NB4 (cell line): ENCODE measurements at regions not wholly inside any gene's neighbourhood (a gene's known extent, or its start where the extent isn't known, plus 50 kb on each side); places are given as distances from the start of the nearest gene placed in this dataset.

Source experiments
- DNase-seq: peaks from one replicate; pipeline ENCODE4 v3.0.0; 2010; ENCODE audit warnings: low read depth
- H3K4me3 ChIP-seq: one replicate; pipeline ENCODE4 v1.5.1; 2011; ENCODE audit warnings: mild to moderate bottlenecking, low read depth, low read length, moderate library complexity
- CTCF ChIP-seq: IDR thresholded peaks from one replicate; pipeline ENCODE4 v1.5.1; 2012; ENCODE audit warnings: low read depth, low read length
- MAX ChIP-seq: IDR thresholded peaks from 2 replicates; pipeline ENCODE4 v1.6.1; 2011; ENCODE audit warnings: low read depth, low read length
- MYC ChIP-seq: IDR thresholded peaks from 2 replicates; pipeline ENCODE4 v1.6.1; 2011; ENCODE audit warnings: low read depth, low read length
- POLR2A ChIP-seq: IDR thresholded peaks from 2 replicates; pipeline ENCODE4 v1.6.1; 2011; ENCODE audit warnings: mild to moderate bottlenecking; ENCODE audit not compliant: insufficient read length; ENCODE audit errors: extremely low read depth

GRCh38 chr2:15814946-15815345 is 125.4 kb upstream of the MYCN start:
- no peak for DNase-seq
- no peak for TF ChIP-seq MAX
- TF ChIP-seq POLR2A, result no peak
- no peak for TF ChIP-seq MYC
- no peak for TF ChIP-seq CTCF

GRCh38 chr2:15816226-15816625 is 124.1 kb upstream of the MYCN start:
- no peak for DNase-seq
- TF ChIP-seq MAX, result no peak
- no peak for TF ChIP-seq CTCF
- TF ChIP-seq POLR2A, result no peak
- TF ChIP-seq MYC, result no peak
- no peak overlapping the region for H3K4me3 ChIP-seq

More at GRCh38 chr2:15814946-15815345, 125.4 kb upstream of the MYCN start:
- no peak overlapping the region for H3K4me3 ChIP-seq

- H3K4me3 ChIP-seq, result no peak overlapping the region
- TF ChIP-seq MYC, result no peak
- no peak for TF ChIP-seq CTCF
- no peak for TF ChIP-seq POLR2A
- no peak for TF ChIP-seq MAX
- no peak for DNase-seq
These were observed 123.5 kb upstream of the MYCN start for GRCh38 chr2:15816674-15817406.

- no peak overlapping the region for H3K4me3 ChIP-seq
- TF ChIP-seq MYC, result no peak
- TF ChIP-seq MAX, result no peak
- TF ChIP-seq POLR2A, result no peak
- no peak for DNase-seq
These were observed 122.6 kb upstream of the MYCN start for GRCh38 chr2:15817748-15818147.

- no peak for DNase-seq
- no peak overlapping the region for H3K4me3 ChIP-seq
- TF ChIP-seq CTCF (no peak), MYC (no peak), MAX (no peak), POLR2A (no peak)
These were observed 122.0 kb upstream of the MYCN start for GRCh38 chr2:15818318-15818753.

- TF ChIP-seq CTCF (no peak), POLR2A (no peak), MAX (no peak), MYC (no peak)
- H3K4me3 ChIP-seq, result no peak overlapping the region
- no peak for DNase-seq
These were observed 121.5 kb upstream of the MYCN start for GRCh38 chr2:15818881-15819280.
